GM18951 (cell line): ENCODE measurements at regions not wholly inside any gene's neighbourhood (a gene's known extent, or its start where the extent isn't known, plus 50 kb on each side); places are given as distances from the start of the nearest gene placed in this dataset.
"Not testable (repeated sequence)": the region's sequence is repeated elsewhere in the genome, so short reads cannot be mapped to it uniquely, and the experiment has no call there.

ENCODE experiments used
- POLR2A ChIP-seq: IDR thresholded peaks from 4 replicates; pipeline ENCODE4 v1.6.1; 2011; ENCODE audit warnings: mild to moderate bottlenecking; ENCODE audit not compliant: insufficient read length, insufficient read depth; ENCODE audit errors: extremely low read depth
- in situ Hi-C: fragments of 300-500 bp; cut with MboI; formaldehyde crosslinking; loops from one replicate; pipeline ENCODE4 v1.12.0; 2022; ENCODE audit warnings: low sequenced_read_pairs, mixed read lengths, inconsistent platforms; ENCODE audit not compliant: unreplicated experiment

DNA sequence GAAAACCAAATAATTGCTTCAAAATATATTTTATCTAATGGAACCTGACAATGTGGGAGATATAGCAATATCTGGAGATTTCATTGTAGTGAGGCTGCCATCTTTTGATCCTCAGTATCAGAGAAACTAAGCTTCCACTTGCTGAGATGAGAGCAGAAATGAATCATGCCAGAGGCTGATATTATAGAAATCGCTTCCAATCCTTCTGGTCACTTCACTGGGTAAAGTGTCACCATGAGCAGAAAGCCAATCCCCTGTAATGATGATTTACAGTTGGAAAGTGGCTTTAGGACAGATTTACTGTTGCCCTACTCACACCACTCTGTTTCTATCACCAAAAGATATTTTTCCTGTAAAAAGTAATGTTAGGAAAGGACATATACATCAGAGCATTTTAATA is 365.0 kb upstream of the VRK2 start:
- in situ Hi-C loops: no loop called here
- no peak for TF ChIP-seq POLR2A

DNA sequence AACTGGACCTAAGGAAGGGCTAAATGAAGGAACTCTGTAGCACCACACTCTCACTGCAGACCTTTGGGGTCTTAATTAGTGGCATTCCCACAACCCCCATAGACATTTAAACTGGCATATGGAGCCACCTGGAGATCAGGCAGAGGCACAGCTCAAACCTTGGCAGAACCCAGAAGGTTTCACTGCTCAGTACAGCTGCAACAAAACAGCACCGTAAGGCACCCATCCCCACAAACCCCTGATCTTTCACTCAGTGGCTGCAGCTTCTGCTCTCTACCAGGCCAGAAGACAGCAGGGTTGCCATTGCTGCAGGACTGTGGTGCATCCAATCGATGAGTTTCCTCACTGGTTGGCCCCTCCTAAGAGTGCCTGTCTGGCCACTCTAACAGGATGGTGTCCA is 361.6 kb upstream of the VRK2 start:
- in situ Hi-C loops: no loop called here
- no peak for TF ChIP-seq POLR2A

DNA sequence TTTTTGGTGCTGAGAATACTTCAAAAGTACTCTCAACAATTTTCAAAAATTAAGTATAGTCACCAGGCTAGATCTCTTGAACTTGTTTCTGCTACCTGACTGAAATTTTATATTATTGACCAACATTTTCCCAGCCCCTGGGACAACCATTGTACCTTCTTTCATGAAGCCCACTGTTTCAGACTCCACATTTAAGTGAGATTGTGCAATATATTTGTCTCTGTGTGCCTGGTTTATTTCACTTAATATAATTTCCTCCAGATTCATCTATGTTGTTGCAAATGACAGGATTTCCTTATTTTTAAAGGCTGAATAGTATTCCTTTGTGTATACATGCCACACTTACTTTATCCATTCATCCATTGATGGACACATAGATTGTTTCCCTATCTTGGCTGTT is 354.2 kb upstream of the VRK2 start:
- TF ChIP-seq POLR2A: no peak
- in situ Hi-C loops: no loop called here

DNA sequence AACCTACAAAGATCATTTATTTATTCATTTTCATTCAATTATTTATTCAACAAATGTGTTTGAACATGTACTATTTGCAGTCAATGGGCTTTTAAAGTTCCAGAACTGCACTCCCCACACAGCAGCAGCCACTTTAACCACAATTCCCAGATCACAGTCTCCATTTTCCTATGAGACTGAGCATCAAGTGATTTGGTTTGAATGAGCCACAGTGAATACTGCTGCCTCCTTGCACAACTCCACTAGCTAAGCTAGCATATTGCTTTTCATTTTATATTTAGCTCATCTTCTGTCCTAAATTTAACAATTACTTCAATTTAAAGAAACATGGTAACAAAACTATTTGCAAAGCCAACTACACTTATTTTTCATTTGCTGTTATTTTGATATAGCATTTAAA is 353.4 kb upstream of the VRK2 start:
- in situ Hi-C loops: no loop called here

DNA sequence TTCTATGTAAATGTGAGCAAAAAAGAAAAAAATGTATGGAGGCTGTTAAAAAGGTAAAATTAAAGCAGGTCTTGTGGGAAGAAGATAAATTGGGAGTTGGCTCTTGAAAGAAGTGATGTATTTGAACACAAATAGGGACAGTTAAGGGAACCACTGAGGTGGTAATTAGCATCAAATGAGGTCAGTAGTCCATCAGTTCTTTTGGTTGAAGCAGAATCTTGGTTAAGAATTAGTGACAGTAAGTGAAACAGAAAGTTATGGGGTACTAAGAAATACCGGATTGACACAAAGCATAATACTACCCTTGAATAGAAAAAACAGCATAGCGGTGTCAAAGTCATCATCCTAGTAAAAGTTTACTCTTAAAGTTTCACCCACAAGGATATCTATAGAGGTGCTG is 352.6 kb upstream of the VRK2 start:
- in situ Hi-C loops: no loop called here
- no peak for TF ChIP-seq POLR2A

More for the DNA sequence above, 353.4 kb upstream of the VRK2 start:
- TF ChIP-seq POLR2A: no peak

DNA sequence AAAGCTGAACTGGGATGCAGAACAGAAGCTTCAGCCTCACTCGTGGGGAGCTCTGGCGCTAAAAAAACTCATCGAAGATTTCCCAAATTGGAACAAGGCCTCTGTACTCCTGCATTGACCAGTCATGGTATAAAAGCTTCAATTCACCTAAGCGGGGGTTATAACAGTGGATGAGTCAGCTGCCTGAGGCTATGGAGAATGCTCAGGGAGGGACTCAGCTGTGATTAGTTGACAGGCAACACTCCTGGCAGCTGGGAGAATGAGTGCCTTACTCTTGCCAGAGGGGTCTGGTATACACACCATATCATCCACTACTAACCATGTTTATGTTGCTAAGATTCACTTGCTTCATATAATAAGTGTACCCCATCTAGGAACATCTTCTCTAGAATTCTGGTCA is 350.6 kb upstream of the VRK2 start:
- in situ Hi-C loops: no loop called here
- TF ChIP-seq POLR2A: no peak

DNA sequence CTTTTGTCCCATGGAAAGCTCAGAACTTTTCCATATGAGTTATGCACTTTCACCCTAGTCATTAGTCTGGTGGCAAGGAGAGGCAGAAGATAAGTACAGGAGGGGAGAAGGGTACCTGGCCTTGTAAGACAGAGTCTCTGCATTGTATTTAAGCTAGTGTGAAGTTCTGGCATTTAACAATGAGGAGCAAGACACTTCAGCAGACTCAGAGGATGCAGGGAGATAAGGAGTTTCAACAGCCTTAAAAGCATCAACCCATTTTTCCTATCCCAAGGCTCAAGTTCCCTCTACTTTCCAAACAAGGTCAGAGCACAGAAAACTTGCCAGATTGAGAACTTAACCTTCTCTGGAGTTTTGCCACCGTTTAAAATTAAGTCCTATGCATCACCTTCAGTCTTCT is 348.2 kb upstream of the VRK2 start:
- TF ChIP-seq POLR2A: no peak
- in situ Hi-C loops: no loop called here

DNA sequence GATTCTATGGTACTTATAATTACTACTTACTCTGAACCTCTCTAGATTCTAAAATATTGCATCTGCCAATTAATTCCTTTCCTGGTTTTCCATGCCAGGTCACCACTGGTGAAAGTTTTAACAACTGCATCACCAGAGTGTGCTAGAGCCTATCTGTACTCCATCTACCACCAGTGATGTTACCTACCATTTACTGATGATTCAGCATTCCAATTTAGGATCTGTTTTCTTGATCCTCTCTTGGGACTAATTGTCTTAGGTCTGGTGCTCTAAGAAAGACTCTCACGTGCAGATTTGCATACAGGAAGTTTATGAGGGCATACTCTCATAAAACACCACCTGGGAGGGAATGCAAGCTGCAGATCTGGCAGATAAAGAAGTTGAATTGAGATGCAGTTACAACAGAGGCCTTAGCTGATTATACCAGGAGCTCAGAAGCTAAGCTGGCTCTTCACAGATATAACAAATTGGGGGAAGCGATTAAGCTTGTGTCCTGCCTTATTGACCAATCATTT is 347.6 kb upstream of the VRK2 start:
- no peak for TF ChIP-seq POLR2A
- in situ Hi-C loops: no loop called here

DNA sequence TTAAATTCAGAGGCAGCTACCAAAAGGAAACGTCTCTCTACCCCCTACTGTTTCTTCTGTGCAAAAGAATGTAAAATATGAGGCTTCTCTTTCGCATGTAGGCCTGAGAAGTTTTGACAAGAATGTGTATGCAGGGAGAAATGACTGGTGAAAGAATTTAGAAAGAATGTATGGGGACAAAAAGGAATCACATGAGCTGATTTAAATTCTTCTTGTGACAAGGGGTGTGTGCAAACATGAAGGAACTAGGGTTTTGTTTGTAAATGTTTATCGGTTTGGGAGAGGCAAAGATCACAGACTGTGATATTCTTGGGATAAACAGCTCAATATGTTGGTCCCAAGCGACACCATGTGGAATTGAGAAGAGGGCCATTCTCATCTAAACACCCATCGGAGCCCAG is 345.2 kb upstream of the VRK2 start:
- no peak for TF ChIP-seq POLR2A
- in situ Hi-C loops: no loop called here

DNA sequence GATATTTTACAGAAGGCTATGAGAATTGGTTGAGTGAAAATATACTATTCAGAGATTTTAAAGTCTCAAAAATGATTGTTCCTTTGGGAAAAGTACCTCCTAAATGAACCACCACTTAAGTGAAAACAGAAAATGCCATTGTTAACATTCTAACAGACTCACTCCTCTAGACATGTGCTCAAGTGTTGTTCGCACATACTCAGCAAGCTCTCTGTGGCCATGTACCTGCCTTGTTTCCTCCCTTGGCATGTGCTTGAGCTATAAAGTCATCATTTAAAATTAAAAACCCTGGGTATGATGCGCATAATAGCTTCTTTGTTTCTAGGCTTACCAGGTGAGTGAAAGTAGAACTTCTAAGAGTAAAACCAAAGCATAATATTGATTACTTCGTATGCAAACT is 343.2 kb upstream of the VRK2 start:
- TF ChIP-seq POLR2A: no peak
- in situ Hi-C loops: no loop called here

DNA sequence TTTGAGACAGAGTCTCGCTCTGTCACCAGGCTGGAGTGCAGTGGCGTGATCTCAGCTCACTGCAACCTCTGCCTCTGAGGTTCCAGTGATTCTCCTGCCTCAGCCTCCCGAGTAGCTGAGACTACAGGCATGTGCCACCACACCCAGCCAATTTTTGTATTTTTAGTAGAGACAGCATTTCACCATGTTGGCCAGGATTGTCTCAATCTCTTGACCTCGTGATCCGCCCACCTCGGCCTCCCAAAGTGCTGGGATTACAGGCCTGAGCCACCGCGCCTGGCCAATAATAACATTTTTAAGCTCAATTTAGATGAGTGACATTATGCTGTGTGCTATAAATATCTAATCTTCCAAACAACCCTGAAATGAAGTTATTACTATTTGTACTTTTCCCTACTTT is 338.8 kb upstream of the VRK2 start:
- in situ Hi-C loops: not testable (repeated sequence)

DNA sequence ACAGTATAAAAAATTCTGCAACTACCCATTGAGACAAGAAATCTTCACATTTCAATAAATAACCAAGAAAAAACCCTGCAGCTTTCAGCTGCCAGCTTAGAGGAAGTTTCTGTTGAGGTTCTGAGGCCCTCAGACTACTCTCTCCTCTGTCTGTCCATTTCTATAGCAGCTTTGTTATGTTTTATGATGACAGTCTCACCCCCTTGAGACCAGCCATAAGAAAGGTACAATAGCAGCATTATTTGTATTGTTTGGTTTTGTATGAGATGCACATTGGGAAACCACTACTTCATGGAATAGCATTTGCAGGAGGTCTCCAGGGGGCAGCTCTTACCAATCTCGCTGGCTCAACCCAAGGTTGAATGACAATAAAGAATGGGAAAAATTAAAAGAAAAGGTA is 334.6 kb upstream of the VRK2 start:
- in situ Hi-C loops: no loop called here
- TF ChIP-seq POLR2A: no peak

DNA sequence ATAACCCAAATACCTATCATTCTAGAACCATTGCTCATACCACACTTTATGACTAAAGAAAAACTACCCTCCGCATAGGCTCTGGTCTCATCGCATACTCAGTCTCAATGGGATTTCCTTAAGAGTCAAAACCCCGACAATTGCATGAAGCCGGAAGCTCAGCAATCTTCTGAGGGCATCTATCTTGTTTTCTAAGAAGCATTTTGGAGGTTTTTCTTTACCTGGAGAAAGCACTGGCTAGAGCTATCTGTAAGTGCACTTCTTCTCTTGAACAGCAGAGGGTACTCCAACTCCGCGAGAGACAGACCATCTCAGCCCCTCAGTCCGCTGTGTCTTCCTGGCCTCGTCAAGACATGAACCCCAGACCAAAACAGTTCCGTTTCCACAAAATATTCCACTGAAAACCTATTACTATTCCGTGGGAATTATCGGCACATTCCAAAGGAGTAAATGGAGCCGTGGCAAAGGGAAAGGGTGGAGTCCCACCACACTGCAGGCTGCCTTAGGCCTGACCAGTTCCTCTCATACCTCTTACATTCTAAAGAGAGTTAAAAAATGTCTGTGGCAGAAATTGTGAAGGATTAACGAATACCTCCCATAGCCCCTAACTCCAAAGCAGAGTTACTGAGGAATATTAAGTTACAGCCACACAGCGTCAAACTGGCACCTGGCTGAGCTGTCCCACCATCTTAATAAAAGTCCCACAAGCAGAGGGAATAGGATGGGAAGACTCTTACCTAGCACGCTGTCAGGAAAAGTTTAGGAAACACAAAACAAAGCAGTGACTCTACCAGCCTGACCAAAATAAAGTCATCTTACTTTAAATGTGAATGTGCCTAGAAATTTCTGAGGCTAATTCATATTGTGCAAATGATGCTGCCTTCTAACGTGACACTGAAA is 325.6 kb upstream of the VRK2 start:
- TF ChIP-seq POLR2A: no peak
- in situ Hi-C loops: no loop called here

DNA sequence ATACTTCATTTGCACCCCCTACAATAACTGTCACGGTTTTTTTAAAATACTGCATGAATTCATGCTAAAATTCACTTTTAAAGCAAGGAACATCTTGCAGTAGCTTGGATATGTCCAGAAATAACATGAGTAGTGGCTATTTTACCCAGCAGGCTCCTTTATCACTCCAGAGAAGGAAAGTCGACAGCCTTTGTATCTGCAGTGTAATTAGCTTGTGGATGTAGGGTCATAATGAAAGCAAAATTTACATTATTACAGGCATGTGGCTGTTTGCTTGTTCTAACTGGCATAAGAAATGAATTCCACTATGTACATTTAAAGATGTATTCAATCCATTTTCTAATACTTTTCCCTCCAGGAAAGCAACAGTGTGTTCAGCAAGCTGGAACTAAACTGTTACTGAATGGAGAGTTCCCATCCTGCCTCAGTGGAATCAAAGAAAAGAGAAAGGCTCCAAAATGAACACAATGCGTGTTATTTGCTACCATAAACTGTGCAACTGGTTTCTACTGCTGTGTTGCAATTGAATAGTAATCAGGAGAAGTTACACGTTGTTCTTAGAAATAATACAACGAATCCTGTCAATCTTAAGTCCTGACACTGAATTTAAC is 321.2 kb upstream of the VRK2 start:
- TF ChIP-seq POLR2A: no peak
- in situ Hi-C loops: no loop called here

DNA sequence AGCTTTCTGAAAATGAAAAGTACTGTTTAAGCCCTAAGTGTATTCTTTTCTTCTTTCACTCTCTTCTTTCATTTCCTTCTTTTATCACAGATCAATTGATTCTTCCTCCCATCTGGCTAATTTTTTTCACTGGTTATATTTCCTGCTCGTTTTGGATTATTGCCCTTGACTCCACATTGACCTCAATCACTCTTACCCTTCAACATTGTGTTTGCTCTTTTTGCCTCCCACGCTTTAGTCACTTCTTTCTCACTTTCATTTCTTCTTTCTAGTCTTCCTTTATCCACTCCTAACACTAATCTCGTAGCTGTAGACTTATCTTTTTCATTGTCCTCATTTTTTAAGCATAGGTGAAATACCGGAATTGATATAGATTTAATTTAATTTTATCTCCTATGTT is 320.3 kb upstream of the VRK2 start:
- in situ Hi-C loops: no loop called here
- TF ChIP-seq POLR2A: no peak

DNA sequence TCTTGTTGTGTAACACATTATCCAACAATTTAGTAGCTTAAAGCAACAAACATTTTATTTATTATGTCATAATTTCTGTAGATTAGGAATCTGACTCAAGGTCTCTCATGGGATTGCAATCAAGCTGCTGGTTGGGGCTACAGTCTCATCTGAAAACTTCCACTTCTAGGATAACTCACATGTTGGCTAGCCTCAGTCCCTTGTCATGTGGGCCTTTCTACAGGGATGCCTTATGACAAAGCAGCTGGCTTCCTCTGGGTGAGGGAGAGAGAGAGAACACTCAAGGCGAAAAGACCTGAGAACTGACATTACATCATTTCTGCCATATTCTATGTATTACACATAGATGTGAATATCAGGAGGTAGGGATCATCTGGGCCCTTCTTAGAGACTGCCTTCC is 317.9 kb upstream of the VRK2 start:
- in situ Hi-C loops: no loop called here
- TF ChIP-seq POLR2A: no peak
